ENCODE measurements at regions not wholly inside any gene's neighbourhood (a gene's known extent, or its start where the extent isn't known, plus 50 kb on each side); places are given as distances from the start of the nearest gene placed in this dataset.

- ChIA-PET POLR2A (no interaction called here), CTCF (ENCODE audit: low intra/inter-chr PET ratio) (no interaction called here)
- Histone ChIP-seq H3K4me3 (no peak overlapping the region), H3K9ac (ENCODE audit: insufficient read depth in 1 of 2, low read depth in 2 of 2, low read length in 2 of 2) (no peak overlapping the region), H3K27ac (ENCODE audit: extremely low read depth, low read depth, low read length) (no peak overlapping the region), H2AFZ (ENCODE audit: low read depth, low read length) (no peak overlapping the region), H3K4me2 (ENCODE audit: insufficient read depth, low read length) (no peak overlapping the region), H3K9me1 (ENCODE audit: control insufficient read depth, insufficient read depth, low read length) (no peaks in the 10 kb centered on the region), H3K4me1 (replicated peaks in 1 of 2; ENCODE audit: control insufficient read depth in 2 of 2, insufficient read depth in 2 of 2, low read length in 2 of 2) (no peaks in the 10 kb centered on the region), H3K79me2 (ENCODE audit: control insufficient read depth, insufficient read depth, low read length) (no peaks in the 10 kb centered on the region), H4K20me1 (replicated peaks; ENCODE audit: control insufficient read depth, insufficient read depth, low read length) (no peaks in the 10 kb centered on the region), H3K9me3 (replicated peaks; ENCODE audit: control insufficient read depth, insufficient read depth, low read depth, low read length) (no peaks in the 10 kb centered on the region), H3K27me3 (ENCODE audit: control insufficient read depth in 2 of 2, insufficient read depth in 2 of 2, low read length in 2 of 2) (no peaks in the 10 kb centered on the region; a peak in 1 of 5 replicates), H3K36me3 (ENCODE audit: control insufficient read depth, insufficient read depth, low read length) (no peaks in the 10 kb centered on the region)
- 0% methylated on average over 1 of the region's 1 CpG for WGBS (ENCODE audit: insufficient coverage, low coverage, missing lambda C conversion rate)
- intact Hi-C loops (cut with micrococcal nuclease) (no loop called here), in situ Hi-C loops (cut with MboI) (no loop called here)
- DNase-seq (ENCODE audit: extremely low read depth in 1 of 4, low spot score in 3 of 4) (no peak), FAIRE-seq (no peak), ATAC-seq (no peak)
- BruUV-seq (replicated peaks), result no TSS peak
- TF ChIP-seq NELFE (IDR thresholded peaks at IDR 0.05; ENCODE audit: insufficient read depth, insufficient read length), result no peak
- TF ChIP-seq MAFK (IDR thresholded peaks at IDR 0.05; ENCODE audit: low read length), result peak; percentile 10; the same call in 1 of the 2 replicates
- no peak for TF ChIP-seq CHCHD3 (CRISPR knock-in tag; IDR thresholded peaks at IDR 0.05)
- TF ChIP-seq PRDM10 (IDR thresholded peaks at IDR 0.05; ENCODE audit: partially characterized antibody), result no peak
- no peak for TF ChIP-seq FOXP1 (CRISPR knock-in tag; IDR thresholded peaks at IDR 0.05)
- no peak for TF ChIP-seq ERF (CRISPR knock-in tag; IDR thresholded peaks at IDR 0.05)
- TF ChIP-seq ZNF57 (CRISPR knock-in tag; IDR thresholded peaks at IDR 0.05), result no peak
- TF ChIP-seq TARDBP (IDR thresholded peaks at IDR 0.05), result no peak
- TF ChIP-seq MAFG (tag; conservative IDR thresholded peaks at IDR 0.05), result peak; percentile 48
- TF ChIP-seq C11orf30 (IDR thresholded peaks at IDR 0.05; ENCODE audit: low read depth), result peak; percentile 56; the same call in 1 of the 2 replicates
- no peak for TF ChIP-seq NFRKB (IDR thresholded peaks at IDR 0.05; ENCODE audit: low read depth)
- no peak for TF ChIP-seq NCOA2 (IDR thresholded peaks at IDR 0.05; ENCODE audit: partially characterized antibody in 2 of 2)
- no peak for TF ChIP-seq ZBTB33 (CRISPR knock-in tag; IDR thresholded peaks at IDR 0.05)
- no peak for TF ChIP-seq GTF2B (IDR thresholded peaks at IDR 0.05; ENCODE audit: extremely low read depth, insufficient read length)
- TF ChIP-seq STAT5A (IDR thresholded peaks at IDR 0.05; ENCODE audit: borderline replicate concordance, low read length), result no peak
- peak; percentile 58 for TF ChIP-seq ZNF316 (IDR thresholded peaks at IDR 0.05)
- no peak for TF ChIP-seq SETDB1 (IDR thresholded peaks at IDR 0.05; ENCODE audit: low read length)
- no peak for TF ChIP-seq ZNF511 (CRISPR knock-in tag; IDR thresholded peaks at IDR 0.05)
- TF ChIP-seq EP300 (IDR thresholded peaks at IDR 0.05; ENCODE audit: low read length), result no peak
- no peak for TF ChIP-seq XRCC5 (IDR thresholded peaks at IDR 0.05; ENCODE audit: low read depth, low read length)
- no peak for TF ChIP-seq ZNF212 (CRISPR knock-in tag; IDR thresholded peaks at IDR 0.05)
Measured at GRCh38 chr12:45128637-45129036, 77.7 kb upstream of the DBX2 start.
